ENCODE measurements at regions not wholly inside any gene's neighbourhood (a gene's known extent, or its start where the extent isn't known, plus 50 kb on each side); places are given as distances from the start of the nearest gene placed in this dataset.

DNA sequence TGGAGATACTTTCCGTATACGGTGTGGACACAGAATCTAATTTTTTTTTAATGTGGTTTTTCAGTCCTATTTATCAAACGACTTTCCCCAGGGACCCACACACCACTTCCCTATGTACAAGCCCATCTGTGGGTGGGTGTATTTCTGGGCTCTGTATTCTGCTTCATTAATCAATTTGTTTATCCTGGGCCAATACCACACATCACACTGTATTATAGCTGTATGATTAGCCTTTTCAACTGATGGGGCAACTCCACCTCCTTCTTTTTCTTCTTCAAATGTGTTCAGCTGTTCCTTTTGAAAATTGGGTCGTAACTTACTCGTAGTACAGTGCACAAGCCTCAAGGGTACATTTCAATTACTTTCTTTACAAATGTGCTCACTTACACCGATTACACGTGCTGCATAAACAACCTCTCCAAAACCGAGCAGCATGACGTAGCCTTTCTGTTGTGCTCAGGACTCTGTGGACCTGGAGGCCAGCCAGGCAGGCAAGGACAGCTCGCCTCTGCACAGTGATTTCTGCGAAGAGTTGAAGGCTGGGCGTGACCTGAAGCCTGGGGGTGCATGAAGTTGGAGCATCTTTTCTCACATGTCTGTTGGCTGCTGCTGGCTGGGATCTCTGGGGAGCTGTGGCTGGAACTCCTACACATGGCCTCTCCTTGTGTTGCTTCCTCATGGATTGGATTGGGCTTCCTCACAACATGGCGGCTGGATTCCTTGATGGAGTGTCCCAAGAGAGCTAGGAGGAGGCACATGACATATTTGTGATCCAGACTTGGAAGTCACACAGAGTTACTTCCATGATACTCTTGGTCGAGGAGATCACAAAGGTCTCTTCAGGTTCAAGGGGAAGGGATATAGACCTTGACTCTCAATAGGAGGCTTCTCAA is 126.5 kb downstream of the CRYAA start:
- no peak overlapping the region for H3K4me3 ChIP-seq (ENCODE audit: extremely low read depth in 1 of 4, insufficient read depth in 2 of 4, low read depth in 3 of 4, low read length in 4 of 4)
- no peak overlapping the region for H2BK5ac ChIP-seq (ENCODE audit: low read depth, low read length)
- H2AK5ac ChIP-seq (ENCODE audit: low read depth, low read length), result no peak overlapping the region
- H4K5ac ChIP-seq (ENCODE audit: insufficient read length, low read depth, low read length), result no peak overlapping the region
- no peaks in the 10 kb centered on the region for H3K23me2 ChIP-seq (ENCODE audit: low read depth, low read length)
- POLR2A ChIA-PET (ENCODE audit: partially characterized antibody), result interaction anchor here (0.5 to 1.2 kb wide), 2 partner anchors 18 to 33 kb away, joined by 3 read pairs; no protein-coding TSS in a partner anchor
- no peak overlapping the region for H3K9ac ChIP-seq (replicated peaks in 1 of 4; ENCODE audit: extremely low read depth in 1 of 4, low read depth in 3 of 4, low read length in 3 of 4)
- no peaks in the 10 kb centered on the region for H3K27me3 ChIP-seq (replicated peaks in 1 of 4; ENCODE audit: control insufficient read depth in 3 of 4, extremely low read depth in 1 of 4, insufficient read depth in 3 of 4, low read length in 3 of 4)
- no peak overlapping the region for H4K8ac ChIP-seq (ENCODE audit: extremely low read depth, insufficient read depth, low read length)
- no peak overlapping the region for H2BK20ac ChIP-seq (ENCODE audit: low read length)
- H2AFZ ChIP-seq (ENCODE audit: low read length), result no peak overlapping the region
- no peak for FAIRE-seq
- no peak overlapping the region for H3K27ac ChIP-seq (ENCODE audit: low read depth, low read length)
- H4K91ac ChIP-seq (replicated peaks; ENCODE audit: insufficient read length, low read length), result no peak overlapping the region
- H3K36me3 ChIP-seq (ENCODE audit: control insufficient read depth in 2 of 4, insufficient read depth in 4 of 4, low read length in 3 of 4), result no peaks in the 10 kb centered on the region
- H2BK12ac ChIP-seq (ENCODE audit: low read depth, low read length), result no peak overlapping the region
- H3K14ac ChIP-seq (ENCODE audit: insufficient read length), result no peak overlapping the region
- H3K4me1 ChIP-seq (replicated peaks in 1 of 4; ENCODE audit: control insufficient read depth in 3 of 4, insufficient read depth in 4 of 4, low read length in 3 of 4), result no peaks in the 10 kb centered on the region
- 88% methylated on average over 14 of the region's 14 CpGs; no CpG with 5 or more reads in 1 of the 2 experiments for WGBS, 2 experiments (ENCODE audit: extremely low coverage in 1 of 2, insufficient coverage in 1 of 2, insufficient read length in 1 of 2, insufficient replicate concordance in 2 of 2, low coverage in 1 of 2, low lambda C conversion rate in 2 of 2, missing lambda C conversion rate in 1 of 2)
- no peak overlapping the region for H3K23ac ChIP-seq (ENCODE audit: insufficient read length)
- no peaks in the 10 kb centered on the region for H3K9me3 ChIP-seq (ENCODE audit: insufficient read depth in 2 of 2, low read depth in 1 of 2, low read length in 1 of 2)
- H3K79me2 ChIP-seq (ENCODE audit: control insufficient read depth in 1 of 2, insufficient read depth in 2 of 2, low read length in 2 of 2), result no peaks in the 10 kb centered on the region
- no peaks in the 10 kb centered on the region for H3K79me1 ChIP-seq (ENCODE audit: low read depth, low read length)
- H3K56ac ChIP-seq (replicated peaks; ENCODE audit: insufficient read length, low read depth, low read length), result no peak overlapping the region
- no peak overlapping the region for H2BK15ac ChIP-seq (ENCODE audit: low read length)
- no peak overlapping the region for H3K4me2 ChIP-seq (ENCODE audit: insufficient read depth in 1 of 2, low read depth in 2 of 2, low read length in 2 of 2)
- H4K20me1 ChIP-seq (replicated peaks in 1 of 2; ENCODE audit: control insufficient read depth in 1 of 2, insufficient read depth in 2 of 2, low read length in 2 of 2), result peaks cover 0 to 1% of the 10 kb centered on the region in 2 experiments
- DNase-seq (ENCODE audit: low read depth in 1 of 2, low spot score in 2 of 2), result no peak
- no peak overlapping the region for H2BK120ac ChIP-seq (replicated peaks; ENCODE audit: low read depth, low read length)
- H3K18ac ChIP-seq (ENCODE audit: extremely low read depth, low read length), result no peak overlapping the region
- CTCF ChIA-PET (ENCODE audit: partially characterized antibody), result interaction anchor here (1.4 kb wide), 1 partner anchor 22 kb away, joined by 3 read pairs; no protein-coding TSS in a partner anchor
- no peak overlapping the region for H3K4ac ChIP-seq (replicated peaks; ENCODE audit: insufficient read length, low read depth, low read length)
- TF ChIP-seq RAD21 (IDR thresholded peaks at IDR 0.05 in 1 of 2, conservative IDR thresholded peaks at IDR 0.05 in 1 of 2; ENCODE audit: low read depth in 2 of 2, low read length in 2 of 2) (no peak), GTF2F1 (IDR thresholded peaks at IDR 0.05; ENCODE audit: borderline replicate concordance, low read depth, low read length) (no peak), SRF (IDR thresholded peaks at IDR 0.05; ENCODE audit: low read depth, low read length) (no peak), KDM5A (IDR thresholded peaks at IDR 0.05; ENCODE audit: low read length) (no peak), SP1 (IDR thresholded peaks at IDR 0.05; ENCODE audit: low read depth, low read length) (no peak), SP4 (IDR thresholded peaks at IDR 0.05; ENCODE audit: low read length) (no peak), EP300 (IDR thresholded peaks at IDR 0.05; ENCODE audit: borderline replicate concordance in 1 of 2, low read depth in 2 of 2, low read length in 2 of 2) (no peak), CBX8 (IDR thresholded peaks at IDR 0.05; ENCODE audit: borderline replicate concordance, low read depth, low read length) (no peak), CBX5 (IDR thresholded peaks at IDR 0.05; ENCODE audit: low read depth, low read length) (no peak), TBP (IDR thresholded peaks at IDR 0.05; ENCODE audit: low read depth, low read length) (no peak), TEAD4 (IDR thresholded peaks at IDR 0.05; ENCODE audit: low read depth, low read length) (no peak)

All from H1 (cell line).